Prostate gland (tissue), 2 donors: ENCODE measurements at regions not wholly inside any gene's neighbourhood (a gene's known extent, or its start where the extent isn't known, plus 50 kb on each side); places are given as distances from the start of the nearest gene placed in this dataset.

Experiments used
- DNase-seq: peaks from one replicate; pipeline ENCODE4 v3.0.0-alpha.2; 2019; ENCODE audit warnings: low spot score
- H3K27ac ChIP-seq, 2 donors: fragments of 200-600 bp; sonication (generic); 2 replicates each; pipeline ENCODE4 v1.5.1; 2017 to 2019
- H3K27me3 ChIP-seq: fragments of 200-600 bp; sonication (generic); replicated peaks from 2 replicates; pipeline ENCODE4 v1.5.1; 2019; ENCODE audit not compliant: insufficient read depth
- H3K36me3 ChIP-seq, 2 donors: fragments of 200-600 bp; sonication (generic); 1 replicate in 1 of 2; 2 replicates in 1 of 2; pipeline versions ENCODE4 v1.5.1 to v1.8.1; 2017 to 2019
- H3K4me1 ChIP-seq: fragments of 200-600 bp; sonication (generic); replicated peaks from 2 replicates; pipeline ENCODE4 v1.5.1; 2019
- H3K4me3 ChIP-seq, 2 donors: fragments of 200-600 bp; sonication (generic); 2 replicates each; pipeline ENCODE4 v1.5.1; 2017 to 2019
- H3K9me3 ChIP-seq: fragments of 200-600 bp; sonication (generic); 2 replicates; pipeline ENCODE4 v1.5.1; 2017
- CTCF ChIP-seq, 4 experiments: fragments of 200-600 bp in 2 of 4; fragments of 450-650 bp in 2 of 4; sonication (generic) in 2 of 4; IDR thresholded peaks; 1 replicate in 3 of 4; 2 replicates in 1 of 4; pipeline ENCODE4 v1.5.1; 2016 to 2019; ENCODE audit warnings: antibody characterized with exemption in 4 of 4, mild to moderate bottlenecking in 2 of 4, moderate library complexity in 2 of 4
- POLR2A ChIP-seq: fragments of 450-650 bp; IDR thresholded peaks from one replicate; pipeline ENCODE4 v1.6.1; 2016; ENCODE audit warnings: antibody characterized with exemption, mild to moderate bottlenecking
- POLR2AphosphoS5 ChIP-seq: sonication (generic); formaldehyde crosslinking; IDR thresholded peaks from one replicate; pipeline ENCODE4 v1.6.1; 2017; ENCODE audit warnings: antibody characterized with exemption
- WGBS: methylation state at CpG from one replicate; pipeline ENCODE4 v1.1.5; 2018; 5-methylcytosine and 5-hydroxymethylcytosine counted together
- intact Hi-C: fragments of 100-400 bp; cut with DNase I; formaldehyde crosslinking; loops from one replicate; pipeline ENCODE4 v1.14.2; 2022

- 17% methylated on average over 3 of the region's 3 CpGs for WGBS
- no peak overlapping the region for H3K4me3 ChIP-seq
- H3K27ac ChIP-seq = no peak overlapping the region
- TF ChIP-seq POLR2A = no peak
- TF ChIP-seq CTCF (IDR thresholded peaks at IDR 0.05) = no peak
- TF ChIP-seq POLR2AphosphoS5 = no peak
- H3K4me1 ChIP-seq = no peaks in the 10 kb centered on the region
- H3K27me3 ChIP-seq = no peaks in the 10 kb centered on the region
- no peak for DNase-seq
- no peaks in the 10 kb centered on the region for H3K9me3 ChIP-seq
- H3K36me3 ChIP-seq = no peaks in the 10 kb centered on the region
- intact Hi-C loops = no loop called here
Observed at GRCh38 chr17:52648995-52649394, 490.5 kb upstream of the CA10 start.

DNA sequence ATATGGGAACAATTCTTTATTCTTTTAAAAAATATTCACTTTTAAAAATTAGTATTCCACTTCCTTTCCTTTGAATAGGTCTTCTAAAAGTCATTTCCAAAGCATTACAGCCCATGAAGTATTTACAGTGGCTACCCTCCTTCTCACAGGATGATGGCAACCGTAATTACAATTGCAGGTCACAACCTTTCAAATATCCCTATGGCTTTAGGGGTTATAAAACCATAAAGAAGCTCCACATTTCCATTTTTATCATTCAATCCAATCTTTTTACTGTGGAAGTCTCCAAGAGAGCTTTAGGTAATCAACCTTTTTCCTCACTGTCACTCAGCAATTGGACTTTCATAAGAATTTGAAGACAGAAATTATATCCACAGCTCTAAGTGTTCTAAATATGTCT, 488.9 kb upstream of the CA10 start:
- intact Hi-C loops = no loop called here
- Histone ChIP-seq H3K4me3 (no peak overlapping the region), H3K9me3 (no peaks in the 10 kb centered on the region), H3K4me1 (no peaks in the 10 kb centered on the region), H3K27ac (no peak overlapping the region), H3K27me3 (no peaks in the 10 kb centered on the region), H3K36me3 (no peaks in the 10 kb centered on the region)
- no peak for DNase-seq
- 62% methylated on average over 1 of the region's 1 CpG for WGBS
- TF ChIP-seq POLR2A (no peak), POLR2AphosphoS5 (no peak), CTCF (IDR thresholded peaks at IDR 0.05) (no peak)

- no peaks in the 10 kb centered on the region for H3K36me3 ChIP-seq
- no peaks in the 10 kb centered on the region for H3K27me3 ChIP-seq
- no peaks in the 10 kb centered on the region for H3K4me1 ChIP-seq
- 92% methylated on average over 2 of the region's 2 CpGs for WGBS
- TF ChIP-seq CTCF (IDR thresholded peaks at IDR 0.05) (no peak), POLR2AphosphoS5 (no peak)
- intact Hi-C loops = no loop called here
- no peaks in the 10 kb centered on the region for H3K9me3 ChIP-seq
- no peak overlapping the region for H3K4me3 ChIP-seq
- no peak for DNase-seq
- no peak overlapping the region for H3K27ac ChIP-seq
Observed at GRCh38 chr17:52636443-52636842, 477.9 kb upstream of the CA10 start.

GRCh38 chr17:52606590-52606989, 448.1 kb upstream of the CA10 start:
- H3K4me1 ChIP-seq = no peaks in the 10 kb centered on the region
- intact Hi-C loops = no loop called here
- H3K27me3 ChIP-seq = no peaks in the 10 kb centered on the region
- no peak for DNase-seq
- TF ChIP-seq POLR2AphosphoS5 (no peak), POLR2A (no peak), CTCF (IDR thresholded peaks at IDR 0.05) (no peak)
- no peaks in the 10 kb centered on the region for H3K36me3 ChIP-seq
- H3K9me3 ChIP-seq = no peaks in the 10 kb centered on the region
- 39% methylated on average over 2 of the region's 2 CpGs for WGBS
- H3K4me3 ChIP-seq = no peak overlapping the region
- H3K27ac ChIP-seq = no peak overlapping the region

GRCh38 chr17:52606098-52606497, 447.6 kb upstream of the CA10 start:
- 48% methylated on average over 2 of the region's 2 CpGs for WGBS
- intact Hi-C loops = no loop called here
- TF ChIP-seq POLR2A (no peak), POLR2AphosphoS5 (no peak), CTCF (IDR thresholded peaks at IDR 0.05) (no peak)
- no peak for DNase-seq
- H3K4me3 ChIP-seq = no peak overlapping the region
- no peaks in the 10 kb centered on the region for H3K27me3 ChIP-seq
- no peaks in the 10 kb centered on the region for H3K9me3 ChIP-seq
- no peak overlapping the region for H3K27ac ChIP-seq
- no peaks in the 10 kb centered on the region for H3K36me3 ChIP-seq
- H3K4me1 ChIP-seq = no peaks in the 10 kb centered on the region
